Activated CD4-positive, alpha-beta T cell treated with anti-CD3 and anti-CD28 coated beads, Interleukin-2, amount 50 U/mL, for 48 hours (primary cell): ENCODE measurements at regions not wholly inside any gene's neighbourhood (a gene's known extent, or its start where the extent isn't known, plus 50 kb on each side); places are given as distances from the start of the nearest gene placed in this dataset.

ENCODE experiments used
- DNase-seq, 2 experiments: peaks; one replicate each; pipeline ENCODE4 v3.0.0-alpha.2; 2020

GRCh38 chr1:30345491-30346130 is 377.8 kb downstream of the MATN1 start:
- DNase-seq, result no peak

GRCh38 chr1:30343562-30343961 is 379.8 kb downstream of the MATN1 start:
- DNase-seq, result no peak

DNA sequence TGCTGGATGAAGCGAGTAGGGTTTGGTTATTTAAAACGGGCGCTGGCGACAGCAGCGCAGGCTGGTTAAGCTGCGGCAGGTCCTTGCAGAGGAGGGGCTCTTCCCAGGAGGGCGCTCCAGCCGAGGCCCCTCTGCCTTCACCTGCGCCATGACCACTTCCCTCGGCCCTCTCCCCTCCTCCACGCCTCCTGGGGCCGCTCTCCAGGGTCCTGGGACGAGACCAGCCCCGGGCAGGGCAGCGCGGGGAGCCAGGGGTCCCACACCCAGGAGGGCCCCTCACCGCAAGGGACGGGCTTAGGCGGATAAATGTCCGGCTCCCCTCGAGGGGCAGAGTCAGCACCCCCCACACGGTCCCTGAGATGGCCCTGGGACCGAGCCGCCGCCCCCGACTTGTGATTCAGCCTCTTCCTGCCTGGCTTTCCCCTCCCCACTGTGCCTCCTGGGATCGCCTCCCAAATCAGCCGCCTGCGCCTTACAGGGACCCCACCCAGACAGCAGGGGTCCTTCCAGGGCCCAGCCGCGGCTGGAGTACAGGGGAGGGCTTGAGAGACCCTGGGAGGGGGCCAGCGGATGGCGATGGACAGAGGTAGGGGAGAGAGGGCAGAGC is 380.7 kb downstream of the MATN1 start:
- no peak for DNase-seq

- no peak for DNase-seq
These were observed 382.5 kb downstream of the MATN1 start for GRCh38 chr1:30340934-30341333.

- DNase-seq, result no peak
These were observed 383.5 kb downstream of the MATN1 start for GRCh38 chr1:30339866-30340265.

DNA sequence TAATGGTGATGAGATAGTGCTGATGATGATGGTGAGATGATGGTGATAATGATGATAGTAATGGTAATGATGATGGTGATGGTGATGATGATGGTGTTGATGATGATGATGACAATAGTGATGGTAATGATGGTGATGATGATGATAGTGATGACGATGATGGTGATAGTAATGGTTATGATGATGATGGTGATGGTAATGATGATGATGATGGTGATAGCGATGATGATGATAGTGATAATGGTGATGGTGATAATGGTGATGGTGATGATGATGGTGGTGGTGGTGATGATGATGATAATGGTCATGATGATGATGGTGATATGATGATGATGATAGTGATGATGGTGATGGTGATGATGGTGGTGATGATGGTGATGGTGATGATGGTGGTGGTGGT is 384.6 kb downstream of the MATN1 start:
- DNase-seq, result no peak

GRCh38 chr1:30337324-30337620 is 386.1 kb downstream of the MATN1 start:
- no peak for DNase-seq

DNA sequence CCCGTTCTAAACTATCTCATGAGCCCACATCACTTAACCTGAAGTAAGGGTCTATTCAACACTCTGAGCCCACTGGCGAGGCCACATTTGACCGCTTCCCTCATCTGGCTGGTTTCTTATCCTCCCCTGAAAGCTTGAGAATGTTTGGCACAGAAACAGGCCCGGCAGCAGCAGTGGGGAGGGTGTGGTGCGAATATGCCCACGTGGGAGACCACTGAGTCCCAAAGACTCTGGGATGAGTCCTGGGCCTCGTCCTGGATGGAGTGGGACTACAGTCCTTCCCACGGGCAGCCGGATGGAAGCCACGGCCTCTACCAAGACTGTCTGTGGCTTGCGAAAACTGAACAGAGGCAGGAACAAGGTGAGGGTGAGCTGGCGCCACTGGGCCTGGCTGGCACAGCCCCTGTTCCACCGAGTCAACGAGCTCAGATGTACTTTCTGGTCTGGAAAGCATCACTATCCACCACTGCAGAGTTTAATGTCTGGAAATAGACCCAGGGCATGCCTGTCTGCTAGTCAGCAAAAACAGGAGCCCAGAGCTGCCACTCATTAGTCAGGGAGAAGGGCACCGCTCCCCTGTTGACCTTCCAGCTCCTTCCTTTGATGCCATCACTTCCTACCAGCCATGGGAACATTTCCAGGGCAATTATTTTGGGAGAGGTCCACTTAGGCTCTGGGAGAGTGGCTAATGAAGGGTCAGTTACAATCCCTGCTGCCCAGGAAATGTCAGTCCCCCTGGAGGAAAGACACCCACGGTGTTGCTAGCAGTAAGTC is 386.6 kb downstream of the MATN1 start:
- DNase-seq, result no peak

- DNase-seq, result no peak
These were observed 387.4 kb downstream of the MATN1 start for GRCh38 chr1:30335997-30336390.

GRCh38 chr1:30335389-30335996 is 387.9 kb downstream of the MATN1 start:
- DNase-seq, result no peak

GRCh38 chr1:30334767-30335166 is 388.6 kb downstream of the MATN1 start:
- DNase-seq, result no peak

DNA sequence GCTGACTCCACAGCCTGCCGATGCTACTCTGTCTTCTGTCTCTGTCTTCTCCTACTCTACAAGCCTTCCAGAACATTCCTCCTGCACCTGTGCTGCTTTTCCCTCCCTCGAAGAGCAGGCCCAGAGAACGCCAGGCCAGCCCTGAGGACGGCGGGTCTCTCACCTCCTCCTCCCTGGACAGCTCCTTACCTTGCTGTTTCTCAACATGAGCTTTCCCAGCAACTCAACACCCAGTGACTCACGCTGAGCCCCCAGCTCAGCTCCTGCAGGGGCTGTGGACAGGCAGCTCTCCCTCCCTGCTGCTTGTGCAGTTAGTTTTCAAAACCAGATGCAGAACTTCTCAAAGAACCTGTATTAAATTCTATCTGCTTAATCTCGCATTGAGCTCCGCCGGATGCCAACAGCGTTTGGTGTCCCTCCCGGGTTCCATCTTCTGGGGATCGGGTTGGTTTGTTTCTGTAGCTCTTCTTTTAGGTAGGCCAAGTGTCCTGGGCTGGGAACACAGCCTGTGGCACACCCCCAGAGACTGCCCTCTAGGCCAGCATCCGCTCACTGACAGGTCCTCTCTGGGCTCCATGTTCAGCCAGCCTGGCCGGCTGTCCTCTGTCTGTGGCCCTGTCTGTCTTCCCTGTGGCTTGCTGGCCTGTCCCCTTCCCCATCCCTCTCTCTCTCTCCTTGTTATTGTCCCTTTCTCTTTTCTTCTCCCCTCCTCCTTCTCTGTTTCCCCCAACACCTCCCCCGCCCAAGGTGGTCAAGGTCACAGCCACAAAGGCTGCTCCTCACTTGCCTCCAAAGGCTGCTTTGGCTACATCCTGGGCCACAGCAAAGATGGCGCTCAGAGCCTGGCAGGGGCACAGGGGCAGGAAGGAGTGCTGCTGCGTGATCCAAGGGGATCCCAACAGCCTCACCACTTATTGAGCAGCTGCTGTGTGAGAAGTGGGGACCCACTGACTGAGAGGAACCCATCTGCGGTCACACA is 391.0 kb downstream of the MATN1 start:
- no peak for DNase-seq

GRCh38 chr1:30331415-30332065 is 391.8 kb downstream of the MATN1 start:
- no peak for DNase-seq

GRCh38 chr1:30330644-30331043 is 392.7 kb downstream of the MATN1 start:
- DNase-seq, result no peak

DNA sequence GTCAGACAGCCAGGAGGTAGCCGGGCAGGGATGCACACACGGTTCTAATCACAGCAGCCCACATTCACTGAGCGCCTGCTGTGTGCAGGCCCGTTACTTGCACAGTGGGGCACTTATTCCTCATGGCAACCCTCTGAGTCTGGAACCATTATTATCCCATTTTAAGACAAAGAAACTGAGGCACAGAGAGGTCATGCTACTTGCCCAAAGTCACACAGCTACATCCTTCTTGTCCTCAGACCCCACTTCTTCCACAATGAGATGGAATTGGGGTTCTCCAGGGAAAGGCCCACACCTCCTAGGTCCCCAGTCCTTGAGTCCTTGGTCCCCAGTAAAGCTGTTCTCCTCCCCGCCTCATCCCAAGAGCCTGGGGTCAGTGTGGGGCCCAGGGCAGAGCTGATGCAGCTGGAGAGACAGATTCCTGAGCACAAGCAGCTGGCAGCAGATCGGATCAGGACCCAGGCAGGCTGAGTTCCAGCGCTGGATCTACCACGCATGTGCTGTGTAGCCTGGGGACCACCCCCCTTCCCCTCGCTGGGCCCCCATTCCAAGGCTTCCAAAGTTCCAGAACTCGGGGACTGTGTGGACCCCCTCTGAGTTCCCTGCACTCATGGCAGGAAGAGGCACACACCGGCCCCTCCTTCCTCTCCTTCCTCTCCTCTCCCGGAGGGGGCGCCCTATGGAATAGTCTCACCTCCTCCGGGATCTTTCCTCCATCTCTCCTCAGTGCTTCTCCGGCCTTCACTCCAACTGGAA is 393.4 kb downstream of the MATN1 start:
- no peak for DNase-seq

- DNase-seq, result no peak
These were observed 394.1 kb downstream of the MATN1 start for GRCh38 chr1:30329263-30329753.

GRCh38 chr1:30328401-30329262 is 394.8 kb downstream of the MATN1 start:
- DNase-seq, result no peak

DNA sequence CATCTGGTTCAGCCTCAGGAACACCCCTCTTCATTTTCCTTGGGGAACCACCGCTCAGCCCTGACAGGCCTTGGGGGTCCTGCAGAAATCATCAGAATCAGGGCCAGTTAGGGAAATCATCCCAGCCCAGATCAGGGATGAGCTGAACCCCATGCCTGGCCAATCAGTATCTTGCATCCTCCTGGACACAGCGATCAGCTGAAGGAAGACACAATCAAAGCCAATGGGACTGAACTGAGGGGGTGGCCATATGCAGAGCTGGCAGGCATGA is 395.4 kb downstream of the MATN1 start:
- no peak for DNase-seq

GRCh38 chr1:30327370-30328099 is 395.9 kb downstream of the MATN1 start:
- DNase-seq, result no peak

DNA sequence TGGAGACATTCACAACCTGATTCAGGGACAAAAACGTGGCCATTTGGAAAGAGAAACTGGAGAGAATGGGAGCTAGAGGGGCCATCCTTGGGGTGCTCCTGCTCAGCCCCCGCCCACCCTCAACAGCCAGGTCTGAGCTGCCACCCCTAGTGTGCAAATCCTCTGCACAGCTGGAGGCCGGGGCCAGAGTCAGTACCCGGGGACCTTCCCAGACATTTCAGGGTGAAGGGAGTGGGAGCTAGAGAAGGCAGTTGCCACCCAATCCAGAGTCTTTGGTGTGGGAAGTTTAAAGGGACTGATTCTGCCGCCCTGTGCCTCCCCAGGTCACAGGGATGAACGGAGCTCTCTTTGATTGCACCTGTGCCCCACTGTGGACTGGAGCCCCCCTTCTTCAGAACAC is 397.4 kb downstream of the MATN1 start:
- DNase-seq, result no peak
